ENCODE measurements at regions not wholly inside any gene's neighbourhood (a gene's known extent, or its start where the extent isn't known, plus 50 kb on each side); places are given as distances from the start of the nearest gene placed in this dataset.
"Not testable (repeated sequence)": the region's sequence is repeated elsewhere in the genome, so short reads cannot be mapped to it uniquely, and the experiment has no call there.

- DNase-seq = no peak
Observed at GRCh38 chr3:110413807-110414748, 657.5 kb upstream of the NECTIN3 start.

- DNase-seq = no peak
Observed at GRCh38 chr3:110414855-110415254, 656.8 kb upstream of the NECTIN3 start.

GRCh38 chr3:110419096-110419495 is 652.5 kb upstream of the NECTIN3 start:
- no peak for DNase-seq

- no peak for DNase-seq
Observed at GRCh38 chr3:110419601-110420000, 652.0 kb upstream of the NECTIN3 start.

GRCh38 chr3:110420158-110420641 is 651.4 kb upstream of the NECTIN3 start:
- DNase-seq = no peak

GRCh38 chr3:110423276-110423675 is 648.3 kb upstream of the NECTIN3 start:
- DNase-seq = no peak

GRCh38 chr3:110430146-110430545 is 641.5 kb upstream of the NECTIN3 start:
- no peak for DNase-seq

- no peak for DNase-seq
Observed at GRCh38 chr3:110436209-110436608, 635.4 kb upstream of the NECTIN3 start.

- DNase-seq = not testable (repeated sequence)
Observed at GRCh38 chr3:110440066-110440653, 631.5 kb upstream of the NECTIN3 start.

- DNase-seq = no peak
Observed at GRCh38 chr3:110454066-110454465, 617.5 kb upstream of the NECTIN3 start.

GRCh38 chr3:110456001-110456400 is 615.6 kb upstream of the NECTIN3 start:
- no peak for DNase-seq

GRCh38 chr3:110456438-110457138 is 615.0 kb upstream of the NECTIN3 start:
- no peak for DNase-seq

GRCh38 chr3:110457508-110457907 is 614.1 kb upstream of the NECTIN3 start:
- no peak for DNase-seq

- no peak for DNase-seq
Observed at GRCh38 chr3:110459021-110459420, 612.6 kb upstream of the NECTIN3 start.

GRCh38 chr3:110470310-110470709 is 601.3 kb upstream of the NECTIN3 start:
- DNase-seq = no peak

- DNase-seq = no peak
Observed at GRCh38 chr3:110473405-110473804, 598.2 kb upstream of the NECTIN3 start.

GRCh38 chr3:110474397-110474796 is 597.2 kb upstream of the NECTIN3 start:
- DNase-seq = no peak

GRCh38 chr3:110478377-110479054 is 593.1 kb upstream of the NECTIN3 start:
- DNase-seq = no peak

- no peak for DNase-seq
Observed at GRCh38 chr3:110479731-110480130, 591.9 kb upstream of the NECTIN3 start.

- DNase-seq = no peak
Observed at GRCh38 chr3:110485389-110485788, 586.2 kb upstream of the NECTIN3 start.

- no peak for DNase-seq
Observed at GRCh38 chr3:110487840-110488239, 583.8 kb upstream of the NECTIN3 start.

GRCh38 chr3:110491413-110491812 is 580.2 kb upstream of the NECTIN3 start:
- DNase-seq = no peak

- DNase-seq = no peak
Observed at GRCh38 chr3:110492876-110493275, 578.7 kb upstream of the NECTIN3 start.
